KOPT-K1 (cell line): ENCODE measurements at regions not wholly inside any gene's neighbourhood (a gene's known extent, or its start where the extent isn't known, plus 50 kb on each side); places are given as distances from the start of the nearest gene placed in this dataset.

Experiments
- H3K27ac ChIP-seq: fragments of 200-600 bp; sonication (generic); 2 replicates; pipeline ENCODE4 v1.5.1; 2016; ENCODE audit warnings: antibody characterized with exemption, mild to moderate bottlenecking, low read depth, low read length; ENCODE audit not compliant: poor library complexity, severe bottlenecking
- H3K36me3 ChIP-seq: fragments of 200-600 bp; sonication (generic); 2 replicates; pipeline ENCODE4 v1.5.1; 2017; ENCODE audit warnings: antibody characterized with exemption, mild to moderate bottlenecking, low read length, moderate library complexity; ENCODE audit not compliant: insufficient read depth
- H3K9me3 ChIP-seq: fragments of 200-600 bp; sonication (generic); 2 replicates; pipeline ENCODE4 v1.5.1; 2017; ENCODE audit warnings: antibody characterized with exemption, low read length, mild to moderate bottlenecking; ENCODE audit not compliant: insufficient read depth, poor library complexity, severe bottlenecking

DNA sequence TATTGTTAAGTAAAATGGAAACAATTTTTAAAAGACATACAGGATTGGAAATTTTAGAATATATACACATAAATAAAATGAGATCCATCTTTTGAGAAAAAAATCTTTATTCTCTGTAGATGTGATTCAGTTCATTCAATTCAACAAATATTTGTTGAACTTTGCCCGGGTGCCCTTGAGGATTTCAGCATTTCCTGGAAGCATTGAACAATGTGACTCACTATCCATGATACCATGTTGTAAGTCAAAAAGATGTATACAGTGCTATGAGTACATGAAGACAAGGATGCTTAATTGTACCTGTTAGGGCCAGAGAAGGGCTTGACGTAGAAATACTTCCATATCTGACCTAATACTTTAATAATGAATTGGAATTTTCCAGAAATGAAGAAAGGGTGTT, 353.7 kb downstream of the METTL15 start:
- Histone ChIP-seq H3K9me3 (no peaks in the 10 kb centered on the region), H3K27ac (no peak overlapping the region), H3K36me3 (no peaks in the 10 kb centered on the region)

GRCh38 chr11:28461338-28461737, 353.1 kb downstream of the METTL15 start:
- no peak overlapping the region for H3K27ac ChIP-seq

GRCh38 chr11:28460348-28460747, 352.2 kb downstream of the METTL15 start:
- no peaks in the 10 kb centered on the region for H3K36me3 ChIP-seq
- no peaks in the 10 kb centered on the region for H3K9me3 ChIP-seq
- H3K27ac ChIP-seq = no peak overlapping the region

More at GRCh38 chr11:28461338-28461737, 353.1 kb downstream of the METTL15 start:
- H3K9me3 ChIP-seq = no peaks in the 10 kb centered on the region
- no peaks in the 10 kb centered on the region for H3K36me3 ChIP-seq

DNA sequence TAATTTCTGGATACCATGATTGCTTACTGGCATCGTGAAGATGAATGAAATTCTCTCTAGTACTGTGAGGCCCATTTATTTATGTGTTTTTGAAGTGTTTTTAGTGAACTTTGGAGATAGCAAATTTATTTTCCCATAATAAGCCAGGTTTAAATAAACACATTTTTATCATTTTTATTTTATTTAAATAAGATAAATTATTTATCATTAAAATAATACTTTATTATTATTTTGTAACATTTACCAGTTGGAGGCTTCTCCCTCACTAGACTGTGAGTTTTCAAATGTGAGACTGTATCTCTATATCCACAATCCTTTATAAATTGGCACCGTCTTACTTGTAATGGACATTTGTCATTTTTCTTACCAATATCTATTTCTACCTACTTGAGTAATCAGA, 351.7 kb downstream of the METTL15 start:
- no peak overlapping the region for H3K27ac ChIP-seq
- no peaks in the 10 kb centered on the region for H3K9me3 ChIP-seq
- no peaks in the 10 kb centered on the region for H3K36me3 ChIP-seq

DNA sequence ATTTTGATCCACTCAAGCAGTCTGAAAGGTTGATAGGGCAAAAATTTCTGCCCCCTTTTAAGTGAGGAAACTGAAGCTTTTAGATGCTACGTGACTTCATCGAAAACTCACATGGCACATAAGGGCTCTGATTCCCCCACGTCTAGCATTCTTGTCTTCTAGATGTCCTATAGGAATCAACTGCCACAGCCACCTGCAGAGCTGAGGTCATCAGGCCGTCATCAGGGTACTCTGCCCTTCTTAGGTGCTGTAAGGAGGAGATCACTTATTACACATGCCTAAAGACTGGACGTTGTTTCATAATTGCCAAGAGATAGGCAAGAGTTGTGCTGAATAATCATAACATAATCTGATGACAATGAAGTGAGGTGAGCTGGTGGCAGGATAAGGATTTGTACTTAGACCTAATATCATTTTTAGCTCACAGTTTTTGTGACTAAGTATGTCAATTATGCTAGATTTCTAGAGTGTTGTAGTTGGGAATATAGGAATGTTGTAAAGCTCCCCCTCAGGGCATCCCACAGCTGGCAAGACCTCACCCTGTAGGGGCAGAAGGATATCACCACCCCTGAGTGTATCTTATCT, 349.4 kb downstream of the METTL15 start:
- no peak overlapping the region for H3K27ac ChIP-seq
- H3K9me3 ChIP-seq = no peaks in the 10 kb centered on the region
- no peaks in the 10 kb centered on the region for H3K36me3 ChIP-seq

DNA sequence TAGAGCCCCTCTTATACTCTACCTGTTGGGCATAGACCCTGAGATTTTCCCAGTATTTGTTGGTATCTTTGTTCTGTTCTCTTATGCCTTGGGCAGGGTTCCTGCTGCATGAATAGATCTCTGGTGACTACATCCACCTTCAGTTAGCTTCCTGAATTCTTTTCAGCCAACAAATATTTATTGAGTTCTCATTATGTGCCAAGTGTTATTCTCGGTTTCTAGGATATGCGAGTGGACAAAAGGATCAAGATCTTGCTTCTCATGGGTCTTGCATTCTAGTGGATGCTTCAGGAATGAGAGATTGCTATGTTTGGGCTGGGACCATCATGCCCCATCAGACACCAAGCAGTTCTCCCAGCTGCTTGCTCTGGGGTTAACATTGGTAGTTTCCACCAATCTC, 340.0 kb downstream of the METTL15 start:
- Histone ChIP-seq H3K9me3 (no peaks in the 10 kb centered on the region), H3K36me3 (no peaks in the 10 kb centered on the region), H3K27ac (no peak overlapping the region)

GRCh38 chr11:28447226-28447625, 339.0 kb downstream of the METTL15 start:
- H3K27ac ChIP-seq = no peak overlapping the region
- H3K9me3 ChIP-seq = no peaks in the 10 kb centered on the region
- no peaks in the 10 kb centered on the region for H3K36me3 ChIP-seq

- Histone ChIP-seq H3K9me3 (no peaks in the 10 kb centered on the region), H3K27ac (no peak overlapping the region), H3K36me3 (no peaks in the 10 kb centered on the region)
These were observed 333.9 kb downstream of the METTL15 start for GRCh38 chr11:28442131-28442530.

DNA sequence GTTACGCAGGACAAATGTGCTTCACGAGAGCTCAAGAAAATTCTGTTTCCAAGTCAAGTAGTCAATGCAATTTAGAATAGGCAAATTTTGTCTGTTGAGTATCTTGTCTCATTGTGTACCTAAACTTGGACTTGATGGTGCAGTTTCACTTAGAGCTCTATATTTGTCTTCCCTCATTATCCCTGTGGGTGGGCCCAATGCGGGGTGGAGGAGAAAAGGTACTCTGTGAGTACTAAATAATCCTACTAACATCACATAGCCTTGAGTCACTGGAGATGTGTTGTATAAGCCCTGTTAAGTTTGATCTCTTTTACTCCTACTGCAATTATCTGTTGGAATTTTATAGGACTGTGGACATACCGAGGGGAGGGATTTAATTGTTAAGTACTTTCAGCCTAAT, 331.2 kb downstream of the METTL15 start:
- Histone ChIP-seq H3K27ac (no peak overlapping the region), H3K36me3 (no peaks in the 10 kb centered on the region), H3K9me3 (no peaks in the 10 kb centered on the region)

DNA sequence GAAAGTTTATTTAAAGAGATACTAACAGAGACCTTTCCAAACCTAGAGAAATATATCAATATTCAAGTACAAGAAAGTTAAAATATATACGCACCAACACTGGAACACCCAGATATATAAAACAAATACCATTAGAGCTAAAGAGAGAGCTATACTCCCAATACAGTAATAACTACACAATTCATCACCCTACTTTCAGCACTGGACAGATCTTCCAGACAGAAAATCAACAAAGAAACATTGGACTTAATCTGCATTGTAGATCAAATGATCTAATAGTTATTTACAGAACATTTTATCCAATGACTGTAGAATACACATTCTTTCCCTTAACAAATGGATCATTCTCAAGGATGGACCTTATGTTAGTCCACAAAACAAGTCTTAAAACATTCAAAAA, 311.9 kb downstream of the METTL15 start:
- Histone ChIP-seq H3K9me3 (no peaks in the 10 kb centered on the region), H3K36me3 (no peaks in the 10 kb centered on the region)

DNA sequence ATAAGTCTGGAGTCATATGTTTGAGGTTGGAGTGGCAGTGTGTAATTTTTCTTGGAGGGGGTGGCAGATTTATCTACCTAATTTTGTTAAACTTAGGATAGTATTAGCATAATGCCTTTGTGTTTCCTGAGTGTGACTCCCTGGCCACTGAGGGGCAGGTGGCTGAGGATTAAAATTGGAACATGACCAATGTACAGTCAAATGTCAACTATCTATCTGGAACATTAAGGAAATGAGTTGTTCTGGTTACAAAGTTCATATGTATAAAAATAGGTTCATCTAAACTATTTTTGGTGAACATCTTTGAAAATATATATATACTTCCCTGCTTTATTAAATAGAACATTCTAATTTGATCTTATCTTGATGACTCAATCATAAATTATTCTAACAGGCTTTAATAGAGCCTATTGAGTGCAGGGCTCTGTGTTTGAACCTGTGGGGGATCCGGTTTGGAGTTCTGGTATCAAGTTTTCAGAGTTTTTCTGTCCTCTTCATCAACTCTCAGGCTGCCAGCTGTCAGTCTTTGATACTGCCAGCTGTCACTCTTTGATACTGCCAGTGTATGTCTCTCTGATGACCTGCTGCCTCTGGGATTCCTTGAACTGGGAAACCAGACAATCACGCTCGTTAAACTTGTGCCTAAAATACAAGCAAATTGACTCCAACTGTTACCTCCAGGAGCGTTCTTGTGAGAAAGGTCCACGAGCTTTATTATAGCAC, 309.6 kb downstream of the METTL15 start:
- no peaks in the 10 kb centered on the region for H3K36me3 ChIP-seq
- no peaks in the 10 kb centered on the region for H3K9me3 ChIP-seq
- no peak overlapping the region for H3K27ac ChIP-seq

More for the DNA sequence above, 311.9 kb downstream of the METTL15 start:
- no peak overlapping the region for H3K27ac ChIP-seq

DNA sequence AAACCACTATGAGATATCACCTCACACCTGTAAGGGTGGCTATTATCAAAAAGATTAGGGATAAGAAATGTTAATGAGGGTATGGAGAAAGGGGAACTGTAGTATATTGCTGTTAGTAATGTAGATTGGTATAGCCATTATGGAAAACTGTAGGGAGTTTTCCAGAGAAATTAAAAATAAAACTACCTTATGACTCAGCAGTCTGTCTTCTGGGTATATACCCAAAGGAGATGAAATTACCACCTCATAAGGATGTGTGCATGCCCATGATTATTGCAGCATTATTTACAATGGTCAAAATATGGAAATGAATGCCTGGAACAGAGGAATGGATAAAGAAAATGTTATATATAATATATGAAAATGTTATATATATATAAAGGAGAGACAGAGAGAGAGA, 303.8 kb downstream of the METTL15 start:
- H3K36me3 ChIP-seq = no peaks in the 10 kb centered on the region
- H3K9me3 ChIP-seq = no peaks in the 10 kb centered on the region
- no peak overlapping the region for H3K27ac ChIP-seq

DNA sequence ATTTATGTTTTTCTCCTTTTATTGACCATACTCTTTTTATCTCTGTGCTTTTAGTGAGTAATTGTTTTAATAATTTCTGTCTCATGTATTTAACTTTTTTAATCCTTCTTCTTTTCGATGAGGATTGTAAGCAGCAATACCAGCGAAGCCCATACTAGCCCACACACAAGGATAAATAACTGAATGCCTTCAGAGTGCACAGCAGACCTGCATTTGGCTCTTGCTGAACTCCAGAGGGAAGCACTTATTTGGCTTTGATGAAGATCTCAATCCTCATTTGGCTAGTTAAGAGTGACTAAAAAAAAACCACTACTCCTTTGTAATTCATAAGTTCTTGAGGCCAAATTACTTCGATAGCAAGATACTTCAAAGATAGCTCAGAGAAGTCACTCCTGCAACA, 293.3 kb downstream of the METTL15 start:
- Histone ChIP-seq H3K27ac (no peak overlapping the region), H3K9me3 (no peaks in the 10 kb centered on the region), H3K36me3 (no peaks in the 10 kb centered on the region)

DNA sequence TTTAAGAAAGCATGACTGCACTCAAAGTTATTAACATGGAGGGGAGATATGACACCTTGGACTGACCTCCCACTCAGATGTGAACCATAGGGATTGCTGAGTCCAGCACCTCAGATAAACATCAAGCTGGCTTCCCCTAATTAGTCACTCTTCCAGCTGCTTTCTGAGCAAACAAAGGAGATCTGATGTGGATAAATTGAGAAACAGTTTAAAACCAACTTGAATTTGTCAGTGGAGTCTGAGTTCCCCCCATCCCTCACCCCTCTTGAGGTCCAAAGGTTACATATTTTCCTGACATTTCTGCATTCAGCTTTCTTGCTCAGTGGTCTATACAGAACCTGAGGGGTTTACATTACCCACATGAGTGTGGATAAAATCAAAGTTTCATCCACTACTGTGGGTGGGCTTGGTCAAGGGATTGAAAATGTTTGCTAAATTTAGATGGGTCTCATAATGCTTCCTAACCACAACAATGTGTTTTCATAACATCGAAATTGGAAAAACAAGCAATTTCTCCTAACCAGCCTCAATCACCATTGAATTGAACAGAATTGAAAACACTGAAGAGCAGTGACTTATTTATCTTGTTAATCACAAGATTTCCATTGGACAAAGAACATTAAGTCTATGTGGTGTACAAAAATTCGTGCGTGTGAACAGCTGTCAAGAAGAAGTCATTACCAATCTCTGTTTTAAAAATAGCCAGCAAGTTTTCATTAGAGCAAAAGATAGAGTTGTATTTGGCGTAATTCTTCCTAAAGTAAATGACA, 292.3 kb downstream of the METTL15 start:
- Histone ChIP-seq H3K27ac (no peak overlapping the region), H3K36me3 (no peaks in the 10 kb centered on the region), H3K9me3 (no peaks in the 10 kb centered on the region)

GRCh38 chr11:28393348-28393747, 285.2 kb downstream of the METTL15 start:
- Histone ChIP-seq H3K36me3 (no peaks in the 10 kb centered on the region), H3K9me3 (no peaks in the 10 kb centered on the region), H3K27ac (no peak overlapping the region)
